Vagina (tissue), 2 donors: ENCODE measurements at regions not wholly inside any gene's neighbourhood (a gene's known extent, or its start where the extent isn't known, plus 50 kb on each side); places are given as distances from the start of the nearest gene placed in this dataset.
"Not testable (repeated sequence)": the region's sequence is repeated elsewhere in the genome, so short reads cannot be mapped to it uniquely, and the experiment has no call there.

Experiments used
- DNase-seq, 2 donors: peaks; one replicate each; pipeline ENCODE4 v3.0.0-alpha.2; 2017; ENCODE audit errors: extremely low spot score in 2 of 2
- H3K27ac ChIP-seq: fragments of 200-600 bp; sonication (generic); one replicate; pipeline ENCODE4 v1.5.1; 2019
- H3K27me3 ChIP-seq: fragments of 200-600 bp; sonication (generic); one replicate; pipeline ENCODE4 v1.5.1; 2019
- H3K36me3 ChIP-seq, 2 donors: fragments of 200-600 bp; sonication (generic); one replicate each; pipeline ENCODE4 v1.5.1; 2017 to 2019
- H3K4me1 ChIP-seq: fragments of 200-600 bp; sonication (generic); one replicate; pipeline ENCODE4 v1.5.1; 2019
- H3K4me3 ChIP-seq, 2 donors: fragments of 200-600 bp; sonication (generic); 1 replicate in 1 of 2; 2 replicates in 1 of 2; pipeline ENCODE4 v1.5.1; 2016 to 2019
- H3K9me3 ChIP-seq: fragments of 200-600 bp; sonication (generic); one replicate; pipeline ENCODE4 v1.5.1; 2019
- POLR2A ChIP-seq, 2 donors: fragments of 450-650 bp; IDR thresholded peaks; one replicate each; pipeline ENCODE4 v1.6.1; 2017; ENCODE audit warnings: antibody characterized with exemption in 2 of 2, mild to moderate bottlenecking in 2 of 2, moderate library complexity in 2 of 2
- POLR2AphosphoS5 ChIP-seq, 2 donors: sonication (generic); formaldehyde crosslinking; IDR thresholded peaks; one replicate each; pipeline ENCODE4 v1.9.0; 2017; ENCODE audit warnings: antibody characterized with exemption in 2 of 2, mild to moderate bottlenecking in 2 of 2, low read depth in 1 of 2; ENCODE audit not compliant: insufficient read depth in 1 of 2
- intact Hi-C: fragments of 100-400 bp; cut with DNase I; formaldehyde crosslinking; loops from one replicate; pipeline ENCODE4 v1.15.1; 2023
- TF ChIP-seq, protein P1 (sequence below), 3 experiments: fragments of 450-650 bp in 2 of 3; fragments of 200-600 bp in 1 of 3; sonication (generic) in 1 of 3; IDR thresholded peaks; one replicate each; pipeline ENCODE4 v1.5.1; 2017 to 2019; ENCODE audit warnings: antibody characterized with exemption in 3 of 3, mild to moderate bottlenecking in 2 of 3, moderate library complexity in 2 of 3

DNA sequence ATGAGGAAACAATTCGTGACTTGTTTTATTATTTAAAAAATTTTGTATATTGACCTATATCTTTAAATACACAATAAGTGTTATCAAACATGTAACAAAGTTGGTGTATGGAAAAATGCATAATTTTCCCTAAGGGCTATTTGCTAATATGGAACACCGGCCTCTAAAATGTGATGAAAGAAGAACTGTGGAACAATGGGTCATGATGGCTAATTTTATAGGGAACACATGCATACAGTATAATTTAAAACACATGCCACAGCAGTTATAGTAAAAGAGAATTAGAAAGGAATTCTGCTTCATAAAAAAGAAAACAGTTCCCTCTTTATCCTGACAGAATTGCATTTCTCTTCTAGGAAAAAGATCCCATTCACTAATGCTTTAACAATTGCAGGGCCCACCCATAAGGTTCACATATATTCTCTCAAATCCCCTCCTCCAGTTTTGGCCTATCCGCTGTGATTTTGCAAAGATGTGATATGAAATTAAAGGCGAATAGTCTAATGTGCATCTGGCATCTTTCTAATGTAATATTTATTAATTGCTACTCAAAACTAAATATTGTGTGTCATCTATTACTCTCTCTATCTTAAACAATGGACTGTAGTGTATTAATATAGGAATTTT, 628.1 kb upstream of the CITED2 start:
- no peak for DNase-seq
- Histone ChIP-seq H3K4me1 (peaks cover 10% of the 10 kb centered on the region), H3K27ac (no peak overlapping the region), H3K36me3 (no peaks in the 10 kb centered on the region), H3K27me3 (no peaks in the 10 kb centered on the region), H3K4me3 (no peak overlapping the region), H3K9me3 (no peaks in the 10 kb centered on the region)
- TF ChIP-seq, protein P1, sequence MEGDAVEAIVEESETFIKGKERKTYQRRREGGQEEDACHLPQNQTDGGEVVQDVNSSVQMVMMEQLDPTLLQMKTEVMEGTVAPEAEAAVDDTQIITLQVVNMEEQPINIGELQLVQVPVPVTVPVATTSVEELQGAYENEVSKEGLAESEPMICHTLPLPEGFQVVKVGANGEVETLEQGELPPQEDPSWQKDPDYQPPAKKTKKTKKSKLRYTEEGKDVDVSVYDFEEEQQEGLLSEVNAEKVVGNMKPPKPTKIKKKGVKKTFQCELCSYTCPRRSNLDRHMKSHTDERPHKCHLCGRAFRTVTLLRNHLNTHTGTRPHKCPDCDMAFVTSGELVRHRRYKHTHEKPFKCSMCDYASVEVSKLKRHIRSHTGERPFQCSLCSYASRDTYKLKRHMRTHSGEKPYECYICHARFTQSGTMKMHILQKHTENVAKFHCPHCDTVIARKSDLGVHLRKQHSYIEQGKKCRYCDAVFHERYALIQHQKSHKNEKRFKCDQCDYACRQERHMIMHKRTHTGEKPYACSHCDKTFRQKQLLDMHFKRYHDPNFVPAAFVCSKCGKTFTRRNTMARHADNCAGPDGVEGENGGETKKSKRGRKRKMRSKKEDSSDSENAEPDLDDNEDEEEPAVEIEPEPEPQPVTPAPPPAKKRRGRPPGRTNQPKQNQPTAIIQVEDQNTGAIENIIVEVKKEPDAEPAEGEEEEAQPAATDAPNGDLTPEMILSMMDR (IDR thresholded peaks at IDR 0.05), result no peak
- no peak for TF ChIP-seq POLR2AphosphoS5 (IDR thresholded peaks at IDR 0.05; ENCODE audit: insufficient read depth in 1 of 2, low read depth in 1 of 2)
- no peak for TF ChIP-seq POLR2A (IDR thresholded peaks at IDR 0.05)
- intact Hi-C loops, result no loop called here

DNA sequence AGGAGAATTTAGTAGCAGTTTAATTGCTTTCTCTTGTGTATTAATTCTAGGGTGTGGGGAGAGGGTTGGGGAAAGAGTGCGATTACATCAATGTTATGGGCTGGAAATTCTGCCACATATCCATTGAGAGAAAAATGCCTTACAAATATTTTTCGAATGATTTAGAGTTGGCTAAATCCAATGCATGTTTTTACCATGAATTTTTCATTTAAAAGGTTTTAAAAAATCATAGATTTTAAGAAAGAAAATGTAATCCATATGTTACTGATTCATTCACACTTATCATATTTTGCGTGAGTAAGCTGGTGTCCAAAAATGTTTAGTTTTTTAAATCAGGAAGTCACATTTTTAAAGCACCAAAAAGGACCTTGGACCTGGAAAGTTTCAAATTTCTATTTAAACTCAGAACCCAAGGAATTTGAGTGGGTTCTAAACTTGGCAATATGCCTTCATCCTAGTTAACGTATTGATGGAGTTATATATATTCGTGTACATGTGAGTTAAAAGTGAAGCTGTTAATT, 627.4 kb upstream of the CITED2 start:
- DNase-seq, result no peak
- intact Hi-C loops, result no loop called here
- Histone ChIP-seq H3K9me3 (no peaks in the 10 kb centered on the region), H3K27ac (no peak overlapping the region), H3K4me1 (peaks cover 10% of the 10 kb centered on the region), H3K27me3 (no peaks in the 10 kb centered on the region), H3K36me3 (no peaks in the 10 kb centered on the region), H3K4me3 (no peak overlapping the region)
- TF ChIP-seq, protein P1 (IDR thresholded peaks at IDR 0.05), result no peak
- TF ChIP-seq POLR2AphosphoS5 (IDR thresholded peaks at IDR 0.05; ENCODE audit: insufficient read depth in 1 of 2, low read depth in 1 of 2) (no peak), POLR2A (IDR thresholded peaks at IDR 0.05) (no peak)

DNA sequence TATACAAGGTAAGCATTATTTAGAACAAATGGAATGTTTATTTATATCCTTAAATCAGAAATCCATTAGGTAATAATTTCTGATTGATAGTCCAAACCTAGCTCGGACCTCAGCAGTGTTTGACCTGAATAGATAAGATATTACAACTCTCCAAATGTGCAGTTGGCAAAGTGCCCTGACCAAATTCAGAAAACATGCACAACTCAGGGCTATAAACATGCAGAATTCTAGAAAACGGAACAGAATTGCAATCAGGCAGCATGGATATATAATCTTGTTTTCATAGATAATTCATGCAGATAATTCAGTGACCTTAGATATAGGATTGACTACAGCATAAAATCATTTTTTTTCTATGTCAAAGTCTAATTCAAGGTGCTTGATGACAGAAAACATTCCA, 626.6 kb upstream of the CITED2 start:
- Histone ChIP-seq H3K4me1 (peaks cover 10% of the 10 kb centered on the region), H3K36me3 (no peaks in the 10 kb centered on the region), H3K27ac (no peak overlapping the region), H3K4me3 (no peak overlapping the region), H3K9me3 (no peaks in the 10 kb centered on the region), H3K27me3 (no peaks in the 10 kb centered on the region)
- TF ChIP-seq POLR2AphosphoS5 (IDR thresholded peaks at IDR 0.05; ENCODE audit: insufficient read depth in 1 of 2, low read depth in 1 of 2) (no peak), POLR2A (IDR thresholded peaks at IDR 0.05) (no peak)
- TF ChIP-seq, protein P1 (IDR thresholded peaks at IDR 0.05), result no peak
- no peak for DNase-seq
- intact Hi-C loops, result no loop called here

DNA sequence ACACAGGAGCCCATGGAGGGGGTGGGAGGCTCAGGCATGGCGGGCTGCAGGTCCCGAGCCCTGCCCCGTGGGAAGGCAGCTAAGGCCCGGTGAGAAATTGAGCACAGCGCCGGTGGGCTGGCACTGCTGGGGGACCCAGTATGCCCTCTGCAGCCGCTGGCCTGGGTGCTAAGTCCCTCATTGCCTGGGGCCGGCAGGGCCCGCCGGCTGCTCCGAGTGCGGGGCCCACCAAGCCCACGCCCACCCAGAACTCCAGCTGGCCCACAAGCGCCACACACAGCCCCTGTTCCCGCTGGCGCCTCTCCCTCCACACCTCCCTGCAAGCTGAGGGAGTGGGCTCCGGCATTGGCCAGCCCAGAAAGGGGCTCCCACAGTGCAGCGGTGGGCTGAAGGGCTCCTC, 625.2 kb upstream of the CITED2 start:
- intact Hi-C loops, H3K9me3 ChIP-seq, DNase-seq, H3K4me3 ChIP-seq, H3K27ac ChIP-seq, H3K36me3 ChIP-seq, H3K27me3 ChIP-seq: not testable (repeated sequence)
- peaks cover 10% of the 10 kb centered on the region for H3K4me1 ChIP-seq

DNA sequence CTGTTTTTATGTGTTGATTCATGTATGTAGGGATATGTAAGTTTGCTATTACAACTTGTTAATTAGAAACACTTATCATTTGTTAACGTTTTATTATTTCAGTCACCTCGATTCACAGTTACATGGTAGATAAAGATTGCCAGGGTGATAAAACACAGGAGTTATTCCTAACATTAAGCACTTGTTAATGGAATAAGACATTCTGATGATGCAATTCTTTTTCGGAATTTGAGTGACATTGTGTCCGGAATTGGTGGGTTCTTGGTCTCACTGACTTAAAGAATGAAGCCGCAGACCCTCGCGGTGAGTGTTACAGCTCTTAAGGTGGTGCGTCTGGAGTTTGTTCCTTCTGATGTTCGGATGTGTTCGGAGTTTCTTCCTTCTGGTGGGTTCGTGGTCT, 624.0 kb upstream of the CITED2 start:
- peaks cover 10% of the 10 kb centered on the region for H3K4me1 ChIP-seq
- H3K4me3 ChIP-seq, H3K27ac ChIP-seq, H3K27me3 ChIP-seq, DNase-seq, H3K9me3 ChIP-seq, H3K36me3 ChIP-seq, intact Hi-C loops: not testable (repeated sequence)

DNA sequence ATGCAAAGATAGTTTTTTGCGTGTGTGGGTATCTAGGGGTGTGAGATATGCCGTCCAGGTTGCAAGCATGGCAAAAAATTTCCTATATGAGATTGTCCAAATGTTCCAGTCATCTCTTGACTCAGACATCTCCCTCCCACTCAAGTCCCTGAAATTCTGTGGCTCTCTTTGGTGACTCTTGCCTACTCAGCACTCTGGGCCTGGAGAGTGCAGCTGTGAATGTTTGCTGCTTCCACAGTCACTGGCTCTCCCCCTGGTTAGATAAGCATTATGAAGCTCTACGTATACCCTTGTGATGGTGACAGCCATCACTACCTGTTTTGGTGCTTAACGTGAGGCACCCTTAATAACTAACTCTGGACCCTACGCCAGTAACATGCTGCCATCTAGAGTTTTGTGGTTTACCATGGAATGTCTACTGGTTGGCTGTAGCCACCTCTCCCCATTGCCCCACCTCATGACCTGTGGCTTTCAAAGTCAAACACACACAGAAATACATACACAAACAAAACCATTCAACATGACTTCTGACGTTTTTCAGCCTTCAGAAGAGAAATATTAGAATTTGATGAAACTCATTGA, 621.9 kb upstream of the CITED2 start:
- Histone ChIP-seq H3K27ac (no peak overlapping the region), H3K27me3 (no peaks in the 10 kb centered on the region), H3K4me3 (no peak overlapping the region), H3K4me1 (no peaks in the 10 kb centered on the region), H3K9me3 (no peaks in the 10 kb centered on the region), H3K36me3 (no peaks in the 10 kb centered on the region)
- intact Hi-C loops, result no loop called here
- no peak for DNase-seq
- no peak for TF ChIP-seq POLR2AphosphoS5 (IDR thresholded peaks at IDR 0.05; ENCODE audit: insufficient read depth in 1 of 2, low read depth in 1 of 2)
- TF ChIP-seq, protein P1 (IDR thresholded peaks at IDR 0.05), result no peak
- no peak for TF ChIP-seq POLR2A (IDR thresholded peaks at IDR 0.05)
